HG02970 (cell line): ENCODE measurements at regions not wholly inside any gene's neighbourhood (a gene's known extent, or its start where the extent isn't known, plus 50 kb on each side); places are given as distances from the start of the nearest gene placed in this dataset.
A peak's percentile ranks its signal among the peaks of the same experiment; 100 is the strongest.
"Not testable (repeated sequence)": the region's sequence is repeated elsewhere in the genome, so short reads cannot be mapped to it uniquely, and the experiment has no call there.

Experiments used
- ATAC-seq: cut with Tn5 transposase; IDR thresholded peaks from one replicate; pipeline ENCODE4 v1.9.1; 2021; ENCODE audit warnings: mild to moderate bottlenecking, moderate library complexity, moderate number of reproducible peaks; ENCODE audit not compliant: unreplicated experiment, low FRiP score

GRCh38 chr1:172717722-172718465 is 59.0 kb downstream of the FASLG start:
- ATAC-seq, result no peak

- ATAC-seq, result no peak
Observed at GRCh38 chr1:172719066-172719627, 60.2 kb downstream of the FASLG start.

GRCh38 chr1:172719694-172720138 is 60.8 kb downstream of the FASLG start:
- ATAC-seq, result no peak

GRCh38 chr1:172720339-172720738 is 61.4 kb downstream of the FASLG start:
- no peak for ATAC-seq

GRCh38 chr1:172723251-172723650 is 64.3 kb downstream of the FASLG start:
- no peak for ATAC-seq

- ATAC-seq, result no peak
Observed at GRCh38 chr1:172724232-172724631, 65.3 kb downstream of the FASLG start.

GRCh38 chr1:172724765-172725613 is 66.1 kb downstream of the FASLG start:
- peak; percentile 83 for ATAC-seq

- no peak for ATAC-seq
Observed at GRCh38 chr1:172726740-172727139, 67.8 kb downstream of the FASLG start.

GRCh38 chr1:172727275-172727857 is 68.5 kb downstream of the FASLG start:
- no peak for ATAC-seq

- ATAC-seq, result no peak
Observed at GRCh38 chr1:172727956-172728603, 69.2 kb downstream of the FASLG start.

- not testable (repeated sequence) for ATAC-seq
Observed at GRCh38 chr1:172728705-172729104, 69.8 kb downstream of the FASLG start.

GRCh38 chr1:172732427-172732826 is 73.5 kb downstream of the FASLG start:
- ATAC-seq, result no peak

GRCh38 chr1:172733815-172734214 is 74.9 kb downstream of the FASLG start:
- ATAC-seq, result no peak

GRCh38 chr1:172738389-172738788 is 79.5 kb downstream of the FASLG start:
- ATAC-seq, result no peak

- no peak for ATAC-seq
Observed at GRCh38 chr1:172742599-172743500, 83.9 kb downstream of the FASLG start.

- peak; percentile 50 for ATAC-seq
Observed at GRCh38 chr1:172745014-172745413, 86.1 kb downstream of the FASLG start.

- peak; percentile 50 for ATAC-seq
Observed at GRCh38 chr1:172746091-172746949, 87.4 kb downstream of the FASLG start.

GRCh38 chr1:172748201-172748600 is 89.3 kb downstream of the FASLG start:
- ATAC-seq, result no peak
